H1 (cell line): ENCODE measurements at regions not wholly inside any gene's neighbourhood (a gene's known extent, or its start where the extent isn't known, plus 50 kb on each side); places are given as distances from the start of the nearest gene placed in this dataset.

ENCODE experiments used
- CTCF ChIA-PET: fragments of 300-600 bp; sonication (Branson Sonifier 250); formaldehyde crosslinking; loops from one replicate; lab custom pipeline; 2021; ENCODE audit not compliant: partially characterized antibody; lab: Charles Lee
- POLR2A ChIA-PET: fragments of 300-600 bp; sonication (Branson Sonifier 250); formaldehyde crosslinking; loops from one replicate; lab custom pipeline; 2021; ENCODE audit warnings: inconsistent platforms; ENCODE audit not compliant: partially characterized antibody; lab: Charles Lee
- DNase-seq, 2 experiments: peaks; one replicate each; pipeline versions ENCODE4 v3.0.0 to v3.0.0-alpha.2; 2010 to 2022; ENCODE audit warnings: low spot score in 2 of 2, low read depth in 1 of 2, mixed read lengths in 1 of 2
- FAIRE-seq: peaks from 2 replicates; lab custom pipeline; 2011; peaks lifted over from hg19 to GRCh38; lab: Jason Lieb, UNC
- H2AFZ ChIP-seq: 2 replicates; pipeline ENCODE4 v1.8.1; 2012; ENCODE audit warnings: low read length, inconsistent platforms
- H2AK5ac ChIP-seq: 2 replicates; pipeline ENCODE4 v1.6.1; 2013; ENCODE audit warnings: low read depth, low read length
- H2BK120ac ChIP-seq: replicated peaks from 2 replicates; pipeline ENCODE3; 2013; ENCODE audit warnings: low read depth, low read length, inconsistent platforms
- H2BK12ac ChIP-seq: 2 replicates; pipeline ENCODE4 v1.6.1; 2013; ENCODE audit warnings: low read depth, low read length
- H2BK15ac ChIP-seq: 2 replicates; pipeline ENCODE4 v1.6.1; 2013; ENCODE audit warnings: low read length
- H2BK20ac ChIP-seq: 2 replicates; pipeline ENCODE4 v1.6.1; 2013; ENCODE audit warnings: low read length
- H2BK5ac ChIP-seq: 2 replicates; pipeline ENCODE4 v1.6.1; 2013; ENCODE audit warnings: low read depth, low read length
- H3K14ac ChIP-seq: 2 replicates; pipeline ENCODE4 v1.6.1; 2013; ENCODE audit warnings: inconsistent platforms; ENCODE audit not compliant: insufficient read length
- H3K18ac ChIP-seq: 2 replicates; pipeline ENCODE4 v1.6.1; 2013; ENCODE audit warnings: low read length; ENCODE audit errors: extremely low read depth
- H3K23ac ChIP-seq: 2 replicates; pipeline ENCODE4 v1.6.1; 2013; ENCODE audit warnings: inconsistent platforms; ENCODE audit not compliant: insufficient read length
- H3K23me2 ChIP-seq: 2 replicates; pipeline ENCODE4 v1.6.1; 2013; ENCODE audit warnings: low read depth, low read length
- H3K27ac ChIP-seq: 2 replicates; pipeline ENCODE4 v1.6.1; 2011; ENCODE audit warnings: low read depth, low read length, inconsistent platforms
- H3K27me3 ChIP-seq, 4 experiments: replicated peaks in 1 of 4; 1 replicate in 1 of 4; 2 replicates in 3 of 4; pipeline versions ENCODE4 v1.6.1 to v1.8.1; 2011 to 2013; ENCODE audit warnings: low read length in 3 of 4, mild to moderate bottlenecking in 3 of 4, inconsistent platforms in 2 of 4, mixed read lengths in 2 of 4, moderate library complexity in 1 of 4; ENCODE audit not compliant: control insufficient read depth in 3 of 4, insufficient read depth in 3 of 4; ENCODE audit errors: extremely low read depth in 1 of 4
- H3K36me3 ChIP-seq, 4 experiments: 2 replicates each; pipeline versions ENCODE4 v1.6.1 to v1.8.1; 2011 to 2013; ENCODE audit warnings: mild to moderate bottlenecking in 4 of 4, low read length in 3 of 4, moderate library complexity in 2 of 4, control low read depth in 1 of 4, inconsistent platforms in 1 of 4; ENCODE audit not compliant: insufficient read depth in 4 of 4, control insufficient read depth in 2 of 4
- H3K4ac ChIP-seq: replicated peaks from 2 replicates; pipeline ENCODE3; 2013; ENCODE audit warnings: low read length, low read depth, mixed read lengths, inconsistent platforms; ENCODE audit not compliant: insufficient read length
- H3K4me1 ChIP-seq, 4 experiments: replicated peaks in 1 of 4; 1 replicate in 1 of 4; 2 replicates in 3 of 4; pipeline versions ENCODE4 v1.6.1 to v1.8.1; 2011 to 2013; ENCODE audit warnings: low read length in 3 of 4, inconsistent platforms in 2 of 4, mixed read lengths in 1 of 4; ENCODE audit not compliant: insufficient read depth in 4 of 4, control insufficient read depth in 3 of 4
- H3K4me2 ChIP-seq, 2 experiments: 2 replicates each; pipeline versions ENCODE4 v1.6.1 to v1.8.1; 2011 to 2013; ENCODE audit warnings: low read depth in 2 of 2, low read length in 2 of 2, control low read depth in 1 of 2, inconsistent platforms in 1 of 2, mild to moderate bottlenecking in 1 of 2; ENCODE audit not compliant: insufficient read depth in 1 of 2
- H3K4me3 ChIP-seq, 4 experiments: fragments of 200-600, 300-600 bp in 1 of 4; sonication (generic), shearing (Covaris generic), sonication (Bioruptor Twin) in 1 of 4; 2 replicates each; pipeline versions ENCODE4 v1.5.1 to v1.8.1; 2011 to 2016; ENCODE audit warnings: low read length in 4 of 4, low read depth in 3 of 4, control low read depth in 2 of 4, inconsistent platforms in 2 of 4, mild to moderate bottlenecking in 2 of 4, mixed read lengths in 1 of 4, moderate library complexity in 1 of 4; ENCODE audit not compliant: insufficient read depth in 2 of 4; ENCODE audit errors: extremely low read depth in 1 of 4
- H3K56ac ChIP-seq: replicated peaks from 2 replicates; pipeline ENCODE3; 2013; ENCODE audit warnings: low read depth, mild to moderate bottlenecking, mixed read lengths, low read length, inconsistent platforms; ENCODE audit not compliant: insufficient read length
- H3K79me1 ChIP-seq: 2 replicates; pipeline ENCODE4 v1.6.1; 2013; ENCODE audit warnings: low read depth, low read length, control low read depth
- H3K79me2 ChIP-seq, 2 experiments: 2 replicates each; pipeline versions ENCODE4 v1.6.1 to v1.8.1; 2012 to 2013; ENCODE audit warnings: low read length in 2 of 2, mild to moderate bottlenecking in 2 of 2, inconsistent platforms in 1 of 2; ENCODE audit not compliant: insufficient read depth in 2 of 2, control insufficient read depth in 1 of 2
- H3K9ac ChIP-seq, 4 experiments: replicated peaks in 1 of 4; 1 replicate in 1 of 4; 2 replicates in 3 of 4; pipeline versions ENCODE4 v1.6.1 to v1.8.1; 2011 to 2013; ENCODE audit warnings: low read depth in 3 of 4, low read length in 3 of 4, control low read depth in 2 of 4, mild to moderate bottlenecking in 2 of 4, moderate library complexity in 2 of 4, inconsistent platforms in 1 of 4; ENCODE audit errors: extremely low read depth in 1 of 4
- H3K9me3 ChIP-seq, 2 experiments: 2 replicates each; pipeline versions ENCODE4 v1.6.1 to v1.8.1; 2012 to 2013; ENCODE audit warnings: mild to moderate bottlenecking in 2 of 2, moderate library complexity in 2 of 2, control low read depth in 1 of 2, inconsistent platforms in 1 of 2, low read depth in 1 of 2, low read length in 1 of 2, mixed read lengths in 1 of 2; ENCODE audit not compliant: insufficient read depth in 2 of 2
- H4K20me1 ChIP-seq, 2 experiments: replicated peaks in 1 of 2; 2 replicates each; pipeline versions ENCODE3 to v1.8.1; 2011 to 2013; ENCODE audit warnings: inconsistent platforms in 2 of 2, low read length in 2 of 2, mild to moderate bottlenecking in 1 of 2; ENCODE audit not compliant: insufficient read depth in 2 of 2, control insufficient read depth in 1 of 2
- H4K5ac ChIP-seq: 2 replicates; pipeline ENCODE4 v1.6.1; 2013; ENCODE audit warnings: low read length, low read depth, mixed read lengths, inconsistent platforms; ENCODE audit not compliant: insufficient read length
- H4K8ac ChIP-seq: 2 replicates; pipeline ENCODE4 v1.8.0; 2013; ENCODE audit warnings: mild to moderate bottlenecking, moderate library complexity, low read length, inconsistent platforms; ENCODE audit not compliant: insufficient read depth; ENCODE audit errors: extremely low read depth
- H4K91ac ChIP-seq: replicated peaks from 2 replicates; pipeline ENCODE3; 2013; ENCODE audit warnings: low read length, mixed read lengths, inconsistent platforms; ENCODE audit not compliant: insufficient read length
- CBX5 ChIP-seq: fragments of 300-800, 300-1000 bp; sonication (generic); IDR thresholded peaks from 2 replicates; pipeline ENCODE4 v1.7.1; 2016; ENCODE audit warnings: antibody characterized with exemption, low read length, low read depth
- CTCF ChIP-seq, 3 experiments: IDR thresholded peaks; 1 replicate in 2 of 3; 2 replicates in 1 of 3; pipeline versions ENCODE4 v1.5.1 to v1.6.1; 2011; ENCODE audit warnings: low read length in 3 of 3, mild to moderate bottlenecking in 3 of 3, inconsistent platforms in 2 of 3, low read depth in 1 of 3, moderate library complexity in 1 of 3; ENCODE audit not compliant: insufficient read depth in 1 of 3; ENCODE audit errors: control extremely low read depth in 1 of 3
- EGR1 ChIP-seq: IDR thresholded peaks from 2 replicates; pipeline ENCODE4 v1.6.1; 2011; ENCODE audit warnings: low read depth, low read length, borderline replicate concordance
- EZH2 ChIP-seq: fragments of 200-600 bp; sonication (generic); IDR thresholded peaks from 2 replicates; pipeline ENCODE4 v1.7.1; 2012; ENCODE audit warnings: low read depth, mild to moderate bottlenecking, moderate library complexity, low read length, inconsistent platforms; ENCODE audit not compliant: severe bottlenecking
- HDAC6 ChIP-seq: IDR thresholded peaks from one replicate; pipeline ENCODE4 v1.7.1; 2012; ENCODE audit warnings: low read depth, mild to moderate bottlenecking, inconsistent platforms, low read length, moderate library complexity
- JUN ChIP-seq: IDR thresholded peaks from 2 replicates; pipeline ENCODE4 v1.6.1; 2011; ENCODE audit warnings: low read depth, mild to moderate bottlenecking, improper control_type of control experiment, low read length
- JUND ChIP-seq: IDR thresholded peaks from 2 replicates; pipeline ENCODE4 v1.6.1; 2011; ENCODE audit warnings: mild to moderate bottlenecking, improper control_type of control experiment, low read length
- KDM5A ChIP-seq: fragments of 200-600 bp; IDR thresholded peaks from 2 replicates; pipeline ENCODE4 v1.7.1; 2012; ENCODE audit warnings: mild to moderate bottlenecking, low read length, inconsistent platforms, mixed read lengths
- POLR2A ChIP-seq, 2 experiments: IDR thresholded peaks; 1 replicate in 1 of 2; 2 replicates in 1 of 2; pipeline ENCODE4 v1.6.1; 2011; ENCODE audit warnings: low read depth in 2 of 2, low read length in 2 of 2, mild to moderate bottlenecking in 2 of 2; ENCODE audit errors: control extremely low read depth in 1 of 2
- RBBP5 ChIP-seq: IDR thresholded peaks from 2 replicates; pipeline ENCODE4 v1.7.1; 2012; ENCODE audit warnings: low read depth, mild to moderate bottlenecking, inconsistent platforms, low read length, moderate library complexity, borderline replicate concordance
- SAP30 ChIP-seq: fragments of 300-600 bp; sonication (generic); IDR thresholded peaks from 2 replicates; pipeline ENCODE4 v1.7.1; 2012; ENCODE audit warnings: low read length, moderate library complexity, mild to moderate bottlenecking, inconsistent platforms; ENCODE audit not compliant: insufficient read depth, insufficient replicate concordance
- SP2 ChIP-seq: IDR thresholded peaks from 2 replicates; pipeline ENCODE4 v1.6.1; 2012; ENCODE audit warnings: mild to moderate bottlenecking, low read length, inconsistent platforms
- SP4 ChIP-seq: IDR thresholded peaks from 2 replicates; pipeline ENCODE4 v1.6.1; 2012; ENCODE audit warnings: low read length, inconsistent platforms
- TAF1 ChIP-seq: IDR thresholded peaks from 2 replicates; pipeline ENCODE4 v1.6.1; 2011; ENCODE audit warnings: mild to moderate bottlenecking, low read depth, low read length
- WGBS, 2 experiments: shearing (Covaris generic) in 1 of 2; methylation state at CpG; one replicate each; pipeline versions ENCODE4 v1.1.6 to v1.1.7; 2013 to 2015; ENCODE audit warnings: low lambda C conversion rate in 2 of 2, mixed read lengths in 2 of 2, inconsistent platforms in 1 of 2, low coverage in 1 of 2, missing lambda C conversion rate in 1 of 2; ENCODE audit not compliant: insufficient replicate concordance in 2 of 2, insufficient coverage in 1 of 2, insufficient read length in 1 of 2; ENCODE audit errors: extremely low coverage in 1 of 2, missing lambda C conversion rate in 1 of 2; 5-methylcytosine and 5-hydroxymethylcytosine counted together

GRCh38 chr10:44567471-44567870, 182.6 kb upstream of the CXCL12 start:
- Histone ChIP-seq H3K9ac (no peak overlapping the region), H3K23me2 (no peaks in the 10 kb centered on the region), H3K36me3 (no peaks in the 10 kb centered on the region), H2BK15ac (no peak overlapping the region), H3K56ac (no peak overlapping the region), H3K79me2 (no peaks in the 10 kb centered on the region), H3K27me3 (no peaks in the 10 kb centered on the region), H4K5ac (no peak overlapping the region), H3K4me1 (no peaks in the 10 kb centered on the region), H3K4me2 (no peak overlapping the region), H4K91ac (no peak overlapping the region), H2BK12ac (no peak overlapping the region), H3K18ac (no peak overlapping the region), H2AFZ (no peak overlapping the region), H2BK5ac (no peak overlapping the region), H4K20me1 (no peaks in the 10 kb centered on the region), H2BK20ac (no peak overlapping the region), H2AK5ac (no peak overlapping the region), H3K79me1 (no peaks in the 10 kb centered on the region), H3K14ac (no peak overlapping the region), H3K9me3 (no peaks in the 10 kb centered on the region), H3K27ac (no peak overlapping the region), H3K23ac (no peak overlapping the region), H4K8ac (no peak overlapping the region), H3K4ac (no peak overlapping the region), H3K4me3 (no peak overlapping the region), H2BK120ac (no peak overlapping the region)
- DNase-seq (no peak), FAIRE-seq (no peak)
- ChIA-PET CTCF (interaction anchor here (0.8 to 1.4 kb wide), 4 partner anchors 8 to 867 kb away, joined by 4 read pairs; no protein-coding TSS in a partner anchor), POLR2A (no interaction called here)
- WGBS, 2 experiments, result 87% methylated on average over 1 of the region's 1 CpG; no CpG with 5 or more reads in 1 of the 2 experiments
- TF ChIP-seq SAP30, result no peak
- no peak for TF ChIP-seq JUN
- TF ChIP-seq KDM5A, result no peak
- no peak for TF ChIP-seq POLR2A (IDR thresholded peaks at IDR 0.05; ENCODE audit: control extremely low read depth in 1 of 2, low read depth in 2 of 2, low read length in 2 of 2)
- TF ChIP-seq RBBP5, result no peak
- no peak for TF ChIP-seq EGR1
- TF ChIP-seq TAF1, result no peak
- TF ChIP-seq CBX5, result no peak
- no peak for TF ChIP-seq HDAC6
- TF ChIP-seq JUND, result no peak
- TF ChIP-seq SP4, result no peak
- no peak for TF ChIP-seq EZH2
- TF ChIP-seq SP2, result no peak
- TF ChIP-seq CTCF (IDR thresholded peaks at IDR 0.05; ENCODE audit: control extremely low read depth in 1 of 3, insufficient read depth in 1 of 3, low read depth in 1 of 3, low read length in 3 of 3), result no peak
